Testis (tissue), 2 donors: ENCODE measurements at regions not wholly inside any gene's neighbourhood (a gene's known extent, or its start where the extent isn't known, plus 50 kb on each side); places are given as distances from the start of the nearest gene placed in this dataset.

ENCODE experiments used
- CTCF ChIP-seq, 3 experiments: fragments of 450-650 bp in 2 of 3; fragments of 200-600 bp in 1 of 3; sonication (generic) in 1 of 3; IDR thresholded peaks; one replicate each; pipeline ENCODE4 v1.5.1; 2016 to 2019; ENCODE audit warnings: antibody characterized with exemption in 3 of 3, mild to moderate bottlenecking in 2 of 3, moderate library complexity in 1 of 3
- POLR2A ChIP-seq: fragments of 450-650 bp; IDR thresholded peaks from one replicate; pipeline ENCODE4 v1.6.1; 2017; ENCODE audit warnings: antibody characterized with exemption, mild to moderate bottlenecking, moderate library complexity

- TF ChIP-seq CTCF (IDR thresholded peaks at IDR 0.05) = no peak
- TF ChIP-seq POLR2A = no peak
Measured at GRCh38 chr3:171935261-171936123, 92.3 kb downstream of the TMEM212 start.
